GM10266 (cell line): ENCODE measurements at regions not wholly inside any gene's neighbourhood (a gene's known extent, or its start where the extent isn't known, plus 50 kb on each side); places are given as distances from the start of the nearest gene placed in this dataset.

Experiments used
- DNase-seq: peaks from one replicate; pipeline ENCODE4 v3.0.0; 2012; ENCODE audit errors: extremely low spot score
- TF ChIP-seq, protein P1 (sequence below): IDR thresholded peaks from 2 replicates; pipeline ENCODE4 v1.5.1; 2012; ENCODE audit warnings: mild to moderate bottlenecking, low read depth; ENCODE audit not compliant: control insufficient read depth, insufficient read depth; ENCODE audit errors: missing control alignments

DNA sequence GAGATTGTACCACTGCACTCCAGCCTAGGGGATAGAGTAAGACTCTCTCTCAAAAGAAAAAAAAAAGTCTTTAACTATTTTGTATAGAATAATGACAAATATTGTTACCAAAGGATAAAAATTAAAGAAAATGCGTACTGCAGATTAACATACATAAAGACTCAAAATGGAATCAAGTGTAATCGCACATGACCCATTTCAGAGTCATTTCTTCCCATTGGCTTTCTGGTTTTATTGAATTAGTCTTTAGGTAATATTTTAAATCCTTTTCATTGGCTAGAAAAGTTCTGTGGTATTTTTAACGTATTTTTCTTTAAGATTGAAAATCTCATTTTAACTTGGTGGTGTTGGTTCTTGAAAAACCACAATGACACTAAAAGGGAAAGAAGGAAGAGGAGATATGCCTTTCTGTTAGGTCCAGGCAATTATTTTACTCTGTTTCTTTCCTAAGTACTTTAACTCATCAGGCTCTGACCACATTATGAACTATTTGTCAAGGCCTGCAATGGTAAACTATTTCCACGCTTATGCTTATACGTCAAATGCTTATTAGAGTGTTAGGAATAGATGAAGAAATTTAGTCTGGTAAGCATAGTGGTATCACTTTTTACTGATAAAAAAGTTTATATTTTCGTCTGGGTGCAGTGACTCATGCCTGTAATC is 52.3 kb downstream of the PLEKHG1 start:
- DNase-seq, result no peak
- TF ChIP-seq, protein P1, sequence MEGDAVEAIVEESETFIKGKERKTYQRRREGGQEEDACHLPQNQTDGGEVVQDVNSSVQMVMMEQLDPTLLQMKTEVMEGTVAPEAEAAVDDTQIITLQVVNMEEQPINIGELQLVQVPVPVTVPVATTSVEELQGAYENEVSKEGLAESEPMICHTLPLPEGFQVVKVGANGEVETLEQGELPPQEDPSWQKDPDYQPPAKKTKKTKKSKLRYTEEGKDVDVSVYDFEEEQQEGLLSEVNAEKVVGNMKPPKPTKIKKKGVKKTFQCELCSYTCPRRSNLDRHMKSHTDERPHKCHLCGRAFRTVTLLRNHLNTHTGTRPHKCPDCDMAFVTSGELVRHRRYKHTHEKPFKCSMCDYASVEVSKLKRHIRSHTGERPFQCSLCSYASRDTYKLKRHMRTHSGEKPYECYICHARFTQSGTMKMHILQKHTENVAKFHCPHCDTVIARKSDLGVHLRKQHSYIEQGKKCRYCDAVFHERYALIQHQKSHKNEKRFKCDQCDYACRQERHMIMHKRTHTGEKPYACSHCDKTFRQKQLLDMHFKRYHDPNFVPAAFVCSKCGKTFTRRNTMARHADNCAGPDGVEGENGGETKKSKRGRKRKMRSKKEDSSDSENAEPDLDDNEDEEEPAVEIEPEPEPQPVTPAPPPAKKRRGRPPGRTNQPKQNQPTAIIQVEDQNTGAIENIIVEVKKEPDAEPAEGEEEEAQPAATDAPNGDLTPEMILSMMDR, result no peak

GRCh38 chr6:150652848-150653613 is 53.3 kb downstream of the PLEKHG1 start:
- TF ChIP-seq, protein P1, result no peak
- no peak for DNase-seq

GRCh38 chr6:150654608-150655007 is 54.9 kb downstream of the PLEKHG1 start:
- TF ChIP-seq, protein P1, result no peak
- no peak for DNase-seq

GRCh38 chr6:150656156-150656555 is 56.5 kb downstream of the PLEKHG1 start:
- DNase-seq, result no peak
- TF ChIP-seq, protein P1, result no peak

DNA sequence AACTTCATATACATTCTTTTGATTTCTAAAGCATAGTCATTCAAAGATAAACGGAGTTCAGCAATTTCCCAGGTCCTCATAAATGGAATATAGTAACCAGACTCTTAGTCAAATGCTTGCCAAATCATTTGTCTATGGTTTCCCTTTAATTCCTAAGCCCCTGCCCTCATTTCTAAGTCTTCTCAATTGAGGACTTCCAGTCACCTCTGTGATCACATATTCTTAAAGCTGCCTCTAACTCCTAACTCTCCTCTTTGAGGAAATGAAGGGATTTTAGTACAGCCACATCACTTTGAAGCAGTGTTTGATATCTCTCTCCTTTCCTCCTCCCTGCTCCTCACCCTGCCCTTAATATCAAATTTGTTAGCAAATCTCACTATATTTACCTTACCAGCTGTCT is 58.7 kb downstream of the PLEKHG1 start:
- TF ChIP-seq, protein P1, result no peak
- no peak for DNase-seq

GRCh38 chr6:150659046-150659763 is 59.5 kb downstream of the PLEKHG1 start:
- TF ChIP-seq, protein P1, result no peak
- DNase-seq, result no peak
